WTC11 (cell line): ENCODE measurements at regions not wholly inside any gene's neighbourhood (a gene's known extent, or its start where the extent isn't known, plus 50 kb on each side); places are given as distances from the start of the nearest gene placed in this dataset.

ENCODE experiments used
- TP53 ChIP-seq: sonication (generic); formaldehyde crosslinking; IDR thresholded peaks from 2 replicates; pipeline ENCODE4 v1.8.1; 2023; ENCODE audit warnings: mild to moderate bottlenecking, missing genetic modification reagents
- ZNF121 ChIP-seq: sonication (generic); formaldehyde crosslinking; IDR thresholded peaks from 2 replicates; pipeline ENCODE4 v1.8.0; 2023; ENCODE audit warnings: missing genetic modification reagents
- TF ChIP-seq, protein P1 (sequence below): sonication (generic); formaldehyde crosslinking; IDR thresholded peaks from 2 replicates; pipeline ENCODE4 v1.8.0; 2022; ENCODE audit warnings: mild to moderate bottlenecking, missing genetic modification reagents

DNA sequence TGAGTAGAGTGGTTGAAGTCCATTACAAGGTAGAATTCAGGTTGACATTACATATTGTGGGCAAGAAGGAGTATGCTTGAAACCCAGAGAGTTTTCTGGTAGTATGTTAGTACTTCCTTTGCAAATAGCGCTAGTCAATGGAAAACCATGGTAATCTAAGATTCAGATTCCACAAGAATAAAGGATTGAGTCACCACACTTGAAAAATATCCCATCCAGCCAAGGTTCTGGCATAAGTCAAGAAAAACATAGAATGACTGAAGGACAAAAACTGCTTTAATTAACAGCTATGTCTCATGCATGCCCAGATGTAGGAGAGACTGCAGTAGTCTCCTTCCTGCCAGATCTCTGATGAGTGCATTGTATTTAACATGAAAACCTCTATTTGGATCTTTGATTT is 469.8 kb downstream of the BMP2 start:
- TF ChIP-seq TP53 (no peak), ZNF121 (no peak)
- TF ChIP-seq, protein P1, sequence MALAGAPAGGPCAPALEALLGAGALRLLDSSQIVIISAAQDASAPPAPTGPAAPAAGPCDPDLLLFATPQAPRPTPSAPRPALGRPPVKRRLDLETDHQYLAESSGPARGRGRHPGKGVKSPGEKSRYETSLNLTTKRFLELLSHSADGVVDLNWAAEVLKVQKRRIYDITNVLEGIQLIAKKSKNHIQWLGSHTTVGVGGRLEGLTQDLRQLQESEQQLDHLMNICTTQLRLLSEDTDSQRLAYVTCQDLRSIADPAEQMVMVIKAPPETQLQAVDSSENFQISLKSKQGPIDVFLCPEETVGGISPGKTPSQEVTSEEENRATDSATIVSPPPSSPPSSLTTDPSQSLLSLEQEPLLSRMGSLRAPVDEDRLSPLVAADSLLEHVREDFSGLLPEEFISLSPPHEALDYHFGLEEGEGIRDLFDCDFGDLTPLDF: no peak
